ENCODE measurements at regions not wholly inside any gene's neighbourhood (a gene's known extent, or its start where the extent isn't known, plus 50 kb on each side); places are given as distances from the start of the nearest gene placed in this dataset.

- TF ChIP-seq CTCF (IDR thresholded peaks at IDR 0.05; ENCODE audit: control extremely low read depth, extremely low read depth): no peak
- ATAC-seq (ENCODE audit: insufficient read depth, low FRiP score) (no peak), DNase-seq (no peak)
- WGBS, 2 donors: 84 to 87% methylated on average over 6 of the region's 6 CpGs
- no peaks in the 10 kb centered on the region for H3K27me3 ChIP-seq (ENCODE audit: control insufficient read depth in 3 of 3, insufficient read depth in 3 of 3, low read length in 2 of 3)
- no peak overlapping the region for H3K9ac ChIP-seq (ENCODE audit: insufficient read depth in 1 of 2, low read length in 2 of 2)
- H3K4me1 ChIP-seq (ENCODE audit: control insufficient read depth in 5 of 5, insufficient read depth in 5 of 5, low read length in 5 of 5): no peaks in the 10 kb centered on the region
- no peak overlapping the region for H3K4me3 ChIP-seq
- no peaks in the 10 kb centered on the region for H3K36me3 ChIP-seq (ENCODE audit: control insufficient read depth in 4 of 4, insufficient read depth in 4 of 4, low read length in 4 of 4)
- peaks cover 0 to 2% (median 0%) of the 10 kb centered on the region in 4 donors for H3K9me3 ChIP-seq (ENCODE audit: control insufficient read depth in 4 of 4, insufficient read depth in 3 of 4, low read length in 3 of 4)
- H3K27ac ChIP-seq (ENCODE audit: low read depth in 1 of 2, low read length in 1 of 2): no peak overlapping the region
These were observed 139.4 kb upstream of the ST6GAL2 start for GRCh38 chr2:107025291-107025857.

- Histone ChIP-seq H3K4me3 (no peak overlapping the region), H3K36me3 (ENCODE audit: control insufficient read depth in 4 of 4, insufficient read depth in 4 of 4, low read length in 4 of 4) (no peaks in the 10 kb centered on the region), H3K27ac (ENCODE audit: low read depth in 1 of 2, low read length in 1 of 2) (no peak overlapping the region), H3K4me1 (ENCODE audit: control insufficient read depth in 5 of 5, insufficient read depth in 5 of 5, low read length in 5 of 5) (no peaks in the 10 kb centered on the region), H3K27me3 (ENCODE audit: control insufficient read depth in 3 of 3, insufficient read depth in 3 of 3, low read length in 2 of 3) (no peaks in the 10 kb centered on the region), H3K9me3 (ENCODE audit: control insufficient read depth in 4 of 4, insufficient read depth in 3 of 4, low read length in 3 of 4) (peaks cover 0 to 2% (median 0%) of the 10 kb centered on the region in 4 donors), H3K9ac (ENCODE audit: insufficient read depth in 1 of 2, low read length in 2 of 2) (no peak overlapping the region)
- DNase-seq (no peak), ATAC-seq (ENCODE audit: insufficient read depth, low FRiP score) (no peak)
- TF ChIP-seq CTCF (IDR thresholded peaks at IDR 0.05; ENCODE audit: control extremely low read depth, extremely low read depth): no peak
- 80 to 82% methylated on average over 8 of the region's 8 CpGs for WGBS, 2 donors
These were observed 140.0 kb upstream of the ST6GAL2 start for GRCh38 chr2:107025869-107026380.

- ATAC-seq (ENCODE audit: insufficient read depth, low FRiP score) (no peak), DNase-seq (no peak)
- no peak for TF ChIP-seq CTCF (IDR thresholded peaks at IDR 0.05; ENCODE audit: control extremely low read depth, extremely low read depth)
- H3K9me3 ChIP-seq (ENCODE audit: control insufficient read depth in 4 of 4, insufficient read depth in 3 of 4, low read length in 3 of 4): peaks cover 0 to 2% (median 0%) of the 10 kb centered on the region in 4 donors
- no peaks in the 10 kb centered on the region for H3K27me3 ChIP-seq (ENCODE audit: control insufficient read depth in 3 of 3, insufficient read depth in 3 of 3, low read length in 2 of 3)
- H3K9ac ChIP-seq (ENCODE audit: insufficient read depth in 1 of 2, low read length in 2 of 2): no peak overlapping the region
- no peaks in the 10 kb centered on the region for H3K4me1 ChIP-seq (ENCODE audit: control insufficient read depth in 5 of 5, insufficient read depth in 5 of 5, low read length in 5 of 5)
- no peak overlapping the region for H3K27ac ChIP-seq (ENCODE audit: low read depth in 1 of 2, low read length in 1 of 2)
- no peaks in the 10 kb centered on the region for H3K36me3 ChIP-seq (ENCODE audit: control insufficient read depth in 4 of 4, insufficient read depth in 4 of 4, low read length in 4 of 4)
- H3K4me3 ChIP-seq: no peak overlapping the region
- 71 to 76% methylated on average over 1 of the region's 1 CpG for WGBS, 2 donors
These were observed 141.2 kb upstream of the ST6GAL2 start for GRCh38 chr2:107027205-107027604.

- Histone ChIP-seq H3K27ac (ENCODE audit: low read depth in 1 of 2, low read length in 1 of 2) (no peak overlapping the region), H3K9me3 (ENCODE audit: control insufficient read depth in 4 of 4, insufficient read depth in 3 of 4, low read length in 3 of 4) (peaks cover 0 to 2% (median 0%) of the 10 kb centered on the region in 4 donors), H3K36me3 (ENCODE audit: control insufficient read depth in 4 of 4, insufficient read depth in 4 of 4, low read length in 4 of 4) (no peaks in the 10 kb centered on the region), H3K4me1 (ENCODE audit: control insufficient read depth in 5 of 5, insufficient read depth in 5 of 5, low read length in 5 of 5) (no peaks in the 10 kb centered on the region), H3K27me3 (ENCODE audit: control insufficient read depth in 3 of 3, insufficient read depth in 3 of 3, low read length in 2 of 3) (no peaks in the 10 kb centered on the region), H3K9ac (ENCODE audit: insufficient read depth in 1 of 2, low read length in 2 of 2) (no peak overlapping the region), H3K4me3 (no peak overlapping the region)
- TF ChIP-seq CTCF (IDR thresholded peaks at IDR 0.05; ENCODE audit: control extremely low read depth, extremely low read depth): no peak
- ATAC-seq (ENCODE audit: insufficient read depth, low FRiP score): no peak
- no peak for DNase-seq
These were observed 141.8 kb upstream of the ST6GAL2 start for GRCh38 chr2:107027810-107028209.
